ENCODE measurements at regions not wholly inside any gene's neighbourhood (a gene's known extent, or its start where the extent isn't known, plus 50 kb on each side); places are given as distances from the start of the nearest gene placed in this dataset.

- no peaks in the 10 kb centered on the region for H3K9me3 ChIP-seq (ENCODE audit: insufficient read depth, low read depth, low read length)
- H3K14ac ChIP-seq (ENCODE audit: low read length) = no peak overlapping the region
- no peak overlapping the region for H3K27ac ChIP-seq (ENCODE audit: low read depth, low read length)
- H3K79me1 ChIP-seq (ENCODE audit: low read length) = no peaks in the 10 kb centered on the region
- H3K4ac ChIP-seq (ENCODE audit: low read depth, low read length) = no peak overlapping the region
- H3K4me3 ChIP-seq (ENCODE audit: low read depth, low read length) = no peak overlapping the region
- H2BK12ac ChIP-seq (ENCODE audit: low read length) = peak overlapping the region; percentile 9
- H3K79me2 ChIP-seq (ENCODE audit: control insufficient read depth, insufficient read depth, low read length, poor library complexity) = no peaks in the 10 kb centered on the region
- no peak overlapping the region for H2AFZ ChIP-seq (ENCODE audit: insufficient read depth, low read length, poor library complexity)
- no CpG with 5 or more reads among the region's 4 CpGs for WGBS (ENCODE audit: extremely low coverage, insufficient coverage, insufficient read length)
- H2AK5ac ChIP-seq (ENCODE audit: low read length) = no peak overlapping the region
- no peaks in the 10 kb centered on the region for H3K36me3 ChIP-seq (ENCODE audit: control insufficient read depth in 1 of 2, insufficient read depth in 2 of 2, low read length in 2 of 2)
- H3K4me1 ChIP-seq (ENCODE audit: control insufficient read depth in 1 of 2, insufficient read depth in 2 of 2, low read length in 2 of 2) = no peaks in the 10 kb centered on the region
- no peak overlapping the region for H2BK120ac ChIP-seq (ENCODE audit: insufficient read depth, low read length, poor library complexity)
- no peak overlapping the region for H4K8ac ChIP-seq (ENCODE audit: low read depth, low read length)
- H3K18ac ChIP-seq (ENCODE audit: low read length) = no peak overlapping the region
- H3K9ac ChIP-seq (ENCODE audit: low read length) = no peak overlapping the region
- no peak overlapping the region for H4K91ac ChIP-seq (ENCODE audit: low read depth, low read length)
- H3K23ac ChIP-seq (ENCODE audit: low read length) = no peak overlapping the region
- DNase-seq = no peak
- H3K27me3 ChIP-seq (ENCODE audit: insufficient read depth, low read length) = no peaks in the 10 kb centered on the region
- H3K4me2 ChIP-seq (ENCODE audit: low read length) = no peak overlapping the region
- no peak overlapping the region for H2BK5ac ChIP-seq (ENCODE audit: low read depth, low read length, poor library complexity)
- no peak overlapping the region for H4K12ac ChIP-seq (ENCODE audit: low read depth, low read length)
Measured at GRCh38 chr12:67078957-67079356, 190.2 kb upstream of the CAND1 start.

- Histone ChIP-seq H3K27ac (ENCODE audit: low read depth, low read length) (no peak overlapping the region), H3K9ac (ENCODE audit: low read length) (no peak overlapping the region)
Measured at GRCh38 chr12:67080637-67081036, 188.5 kb upstream of the CAND1 start.

GRCh38 chr12:67082221-67082620 is 186.9 kb upstream of the CAND1 start:
- H3K23ac ChIP-seq (ENCODE audit: low read length) = no peak overlapping the region
- no peak overlapping the region for H3K9ac ChIP-seq (ENCODE audit: low read length)
- H2BK120ac ChIP-seq (ENCODE audit: insufficient read depth, low read length, poor library complexity) = no peak overlapping the region
- no peaks in the 10 kb centered on the region for H3K27me3 ChIP-seq (ENCODE audit: insufficient read depth, low read length)
- H3K9me3 ChIP-seq (ENCODE audit: insufficient read depth, low read depth, low read length) = no peaks in the 10 kb centered on the region
- H2BK12ac ChIP-seq (ENCODE audit: low read length) = no peak overlapping the region
- no peak overlapping the region for H4K91ac ChIP-seq (ENCODE audit: low read depth, low read length)
- no CpG with 5 or more reads among the region's 1 CpG for WGBS (ENCODE audit: extremely low coverage, insufficient coverage, insufficient read length)
- H2AFZ ChIP-seq (ENCODE audit: insufficient read depth, low read length, poor library complexity) = no peak overlapping the region
- H3K4ac ChIP-seq (ENCODE audit: low read depth, low read length) = no peak overlapping the region
- H3K18ac ChIP-seq (ENCODE audit: low read length) = no peak overlapping the region
- no peak overlapping the region for H4K8ac ChIP-seq (ENCODE audit: low read depth, low read length)
- H3K79me2 ChIP-seq (ENCODE audit: control insufficient read depth, insufficient read depth, low read length, poor library complexity) = no peaks in the 10 kb centered on the region
- H3K27ac ChIP-seq (ENCODE audit: low read depth, low read length) = no peak overlapping the region
- no peak overlapping the region for H4K12ac ChIP-seq (ENCODE audit: low read depth, low read length)
- no peak overlapping the region for H2BK5ac ChIP-seq (ENCODE audit: low read depth, low read length, poor library complexity)
- H3K36me3 ChIP-seq (ENCODE audit: control insufficient read depth in 1 of 2, insufficient read depth in 2 of 2, low read length in 2 of 2) = no peaks in the 10 kb centered on the region
- no peak overlapping the region for H2AK5ac ChIP-seq (ENCODE audit: low read length)
- no peak for DNase-seq
- no peak overlapping the region for H3K4me2 ChIP-seq (ENCODE audit: low read length)
- no peaks in the 10 kb centered on the region for H3K79me1 ChIP-seq (ENCODE audit: low read length)
- H3K4me3 ChIP-seq (ENCODE audit: low read depth, low read length) = no peak overlapping the region
- no peak overlapping the region for H3K14ac ChIP-seq (ENCODE audit: low read length)
- no peaks in the 10 kb centered on the region for H3K4me1 ChIP-seq (ENCODE audit: control insufficient read depth in 1 of 2, insufficient read depth in 2 of 2, low read length in 2 of 2)

More at GRCh38 chr12:67080637-67081036, 188.5 kb upstream of the CAND1 start:
- DNase-seq = no peak
- no peak overlapping the region for H2BK5ac ChIP-seq (ENCODE audit: low read depth, low read length, poor library complexity)
- H3K79me2 ChIP-seq (ENCODE audit: control insufficient read depth, insufficient read depth, low read length, poor library complexity) = no peaks in the 10 kb centered on the region
- H3K18ac ChIP-seq (ENCODE audit: low read length) = no peak overlapping the region
- no peak overlapping the region for H2AFZ ChIP-seq (ENCODE audit: insufficient read depth, low read length, poor library complexity)
- H3K4me3 ChIP-seq (ENCODE audit: low read depth, low read length) = no peak overlapping the region
- no peak overlapping the region for H3K4me2 ChIP-seq (ENCODE audit: low read length)
- H3K9me3 ChIP-seq (ENCODE audit: insufficient read depth, low read depth, low read length) = no peaks in the 10 kb centered on the region
- H4K91ac ChIP-seq (ENCODE audit: low read depth, low read length) = no peak overlapping the region
- H4K8ac ChIP-seq (ENCODE audit: low read depth, low read length) = no peak overlapping the region
- no CpG with 5 or more reads among the region's 1 CpG for WGBS (ENCODE audit: extremely low coverage, insufficient coverage, insufficient read length)
- H3K4me1 ChIP-seq (ENCODE audit: control insufficient read depth in 1 of 2, insufficient read depth in 2 of 2, low read length in 2 of 2) = no peaks in the 10 kb centered on the region
- no peak overlapping the region for H3K23ac ChIP-seq (ENCODE audit: low read length)
- no peaks in the 10 kb centered on the region for H3K79me1 ChIP-seq (ENCODE audit: low read length)
- no peak overlapping the region for H2BK12ac ChIP-seq (ENCODE audit: low read length)
- H2AK5ac ChIP-seq (ENCODE audit: low read length) = no peak overlapping the region
- H3K27me3 ChIP-seq (ENCODE audit: insufficient read depth, low read length) = no peaks in the 10 kb centered on the region
- H3K36me3 ChIP-seq (ENCODE audit: control insufficient read depth in 1 of 2, insufficient read depth in 2 of 2, low read length in 2 of 2) = no peaks in the 10 kb centered on the region
- no peak overlapping the region for H4K12ac ChIP-seq (ENCODE audit: low read depth, low read length)
- no peak overlapping the region for H3K14ac ChIP-seq (ENCODE audit: low read length)
- H3K4ac ChIP-seq (ENCODE audit: low read depth, low read length) = no peak overlapping the region
- H2BK120ac ChIP-seq (ENCODE audit: insufficient read depth, low read length, poor library complexity) = no peak overlapping the region

GRCh38 chr12:67085699-67086098 is 183.5 kb upstream of the CAND1 start:
- Histone ChIP-seq H3K4me3 (ENCODE audit: low read depth, low read length) (no peak overlapping the region), H2AFZ (ENCODE audit: insufficient read depth, low read length, poor library complexity) (no peak overlapping the region), H3K79me1 (ENCODE audit: low read length) (no peaks in the 10 kb centered on the region), H2BK12ac (ENCODE audit: low read length) (no peak overlapping the region), H4K91ac (ENCODE audit: low read depth, low read length) (no peak overlapping the region), H4K8ac (ENCODE audit: low read depth, low read length) (no peak overlapping the region), H2BK120ac (ENCODE audit: insufficient read depth, low read length, poor library complexity) (no peak overlapping the region), H3K36me3 (ENCODE audit: control insufficient read depth in 1 of 2, insufficient read depth in 2 of 2, low read length in 2 of 2) (no peaks in the 10 kb centered on the region), H3K9ac (ENCODE audit: low read length) (no peak overlapping the region), H3K79me2 (ENCODE audit: control insufficient read depth, insufficient read depth, low read length, poor library complexity) (no peaks in the 10 kb centered on the region), H3K4me1 (ENCODE audit: control insufficient read depth in 1 of 2, insufficient read depth in 2 of 2, low read length in 2 of 2) (no peaks in the 10 kb centered on the region), H3K27ac (ENCODE audit: low read depth, low read length) (no peak overlapping the region), H3K4ac (ENCODE audit: low read depth, low read length) (no peak overlapping the region), H3K14ac (ENCODE audit: low read length) (no peak overlapping the region), H3K9me3 (ENCODE audit: insufficient read depth, low read depth, low read length) (no peaks in the 10 kb centered on the region), H3K18ac (ENCODE audit: low read length) (no peak overlapping the region), H3K23ac (ENCODE audit: low read length) (no peak overlapping the region), H2AK5ac (ENCODE audit: low read length) (no peak overlapping the region), H2BK5ac (ENCODE audit: low read depth, low read length, poor library complexity) (no peak overlapping the region), H3K4me2 (ENCODE audit: low read length) (no peak overlapping the region), H4K12ac (ENCODE audit: low read depth, low read length) (no peak overlapping the region), H3K27me3 (ENCODE audit: insufficient read depth, low read length) (no peaks in the 10 kb centered on the region)
- DNase-seq = peak in 1 of 2 donors; percentile 76
- no CpG with 5 or more reads among the region's 2 CpGs for whole genome bisulfite sequencing (ENCODE audit: extremely low coverage, insufficient coverage, insufficient read length)
